GM12891 (cell line): ENCODE measurements at regions not wholly inside any gene's neighbourhood (a gene's known extent, or its start where the extent isn't known, plus 50 kb on each side); places are given as distances from the start of the nearest gene placed in this dataset.

Experiments
- DNase-seq: peaks from one replicate; pipeline ENCODE4 v3.0.0; 2011; ENCODE audit warnings: low spot score; ENCODE audit not compliant: insufficient read length
- FAIRE-seq: peaks from 2 replicates; lab custom pipeline; 2011; peaks lifted over from hg19 to GRCh38; lab: Jason Lieb, UNC
- PAX5 ChIP-seq: IDR thresholded peaks from 2 replicates; pipeline ENCODE4 v1.6.1; 2011; ENCODE audit warnings: low read length, moderate library complexity, mild to moderate bottlenecking; ENCODE audit not compliant: insufficient read depth, severe bottlenecking
- POLR2A ChIP-seq: IDR thresholded peaks from 2 replicates; pipeline ENCODE4 v1.6.1; 2011; ENCODE audit warnings: low read depth, low read length, control low read depth
- POLR2AphosphoS5 ChIP-seq: IDR thresholded peaks from 2 replicates; pipeline ENCODE4 v1.6.1; 2011; ENCODE audit warnings: low read depth, low read length, control low read depth
- POU2F2 ChIP-seq: IDR thresholded peaks from 2 replicates; pipeline ENCODE4 v1.6.1; 2011; ENCODE audit warnings: low read depth, mild to moderate bottlenecking, control low read depth, low read length, moderate library complexity
- SPI1 ChIP-seq: IDR thresholded peaks from 2 replicates; pipeline ENCODE4 v1.6.1; 2011; ENCODE audit warnings: low read depth, low read length, control low read depth
- TAF1 ChIP-seq: IDR thresholded peaks from 2 replicates; pipeline ENCODE4 v1.6.1; 2011; ENCODE audit warnings: low read depth, low read length, control low read depth

GRCh38 chr3:55177749-55178148, 249.9 kb upstream of the LRTM1 start:
- FAIRE-seq (no peak), DNase-seq (no peak)
- TF ChIP-seq TAF1 = no peak
- no peak for TF ChIP-seq POU2F2
- no peak for TF ChIP-seq POLR2AphosphoS5
- TF ChIP-seq SPI1 = no peak
- TF ChIP-seq POLR2A = no peak
- no peak for TF ChIP-seq PAX5

DNA sequence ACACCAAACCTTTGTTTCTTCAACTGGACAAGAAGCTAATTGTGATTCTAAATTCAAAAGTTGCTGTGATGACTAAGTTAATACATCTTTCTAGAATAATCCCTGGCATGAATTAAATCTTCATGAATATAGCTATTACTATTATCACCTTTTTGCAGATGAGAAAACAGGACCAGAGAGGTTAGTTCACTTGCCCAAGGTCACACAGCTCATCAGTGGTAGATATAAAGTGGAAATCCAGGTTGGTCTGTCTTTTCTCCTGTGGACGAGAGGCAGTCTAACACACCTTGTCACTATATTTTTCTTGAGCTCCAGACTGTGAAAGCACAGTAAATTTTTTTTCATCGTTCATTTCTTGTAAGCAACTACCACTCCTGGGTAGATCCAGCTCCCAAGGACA, 247.6 kb upstream of the LRTM1 start:
- TF ChIP-seq POLR2AphosphoS5 (no peak), TAF1 (no peak), PAX5 (no peak), SPI1 (no peak), POLR2A (no peak), POU2F2 (no peak)
- no peak for FAIRE-seq

DNA sequence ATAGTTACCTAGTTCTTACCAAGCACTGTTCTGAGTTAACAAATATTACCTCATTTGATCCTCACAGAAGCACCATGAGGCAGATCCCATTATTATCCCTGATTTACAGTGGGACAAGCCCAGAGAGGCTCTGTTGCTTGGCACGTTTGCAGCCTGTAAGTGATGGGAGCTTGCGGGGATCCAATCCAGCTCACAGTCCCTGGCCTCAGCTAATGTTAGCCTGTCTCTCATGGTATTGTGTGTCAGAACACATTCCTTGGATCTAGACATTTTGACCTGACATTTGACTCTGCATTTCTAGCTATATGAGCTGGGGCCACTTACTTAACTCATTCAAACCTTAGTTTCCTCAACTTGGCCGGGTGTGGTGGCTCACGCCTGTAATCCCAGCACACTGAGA, 246.9 kb upstream of the LRTM1 start:
- no peak for FAIRE-seq
- TF ChIP-seq POU2F2 = no peak
- TF ChIP-seq PAX5 = no peak
- no peak for TF ChIP-seq SPI1
- no peak for TF ChIP-seq POLR2AphosphoS5
- no peak for TF ChIP-seq TAF1
- no peak for DNase-seq

More for the DNA sequence above, 247.6 kb upstream of the LRTM1 start:
- DNase-seq = no peak

DNA sequence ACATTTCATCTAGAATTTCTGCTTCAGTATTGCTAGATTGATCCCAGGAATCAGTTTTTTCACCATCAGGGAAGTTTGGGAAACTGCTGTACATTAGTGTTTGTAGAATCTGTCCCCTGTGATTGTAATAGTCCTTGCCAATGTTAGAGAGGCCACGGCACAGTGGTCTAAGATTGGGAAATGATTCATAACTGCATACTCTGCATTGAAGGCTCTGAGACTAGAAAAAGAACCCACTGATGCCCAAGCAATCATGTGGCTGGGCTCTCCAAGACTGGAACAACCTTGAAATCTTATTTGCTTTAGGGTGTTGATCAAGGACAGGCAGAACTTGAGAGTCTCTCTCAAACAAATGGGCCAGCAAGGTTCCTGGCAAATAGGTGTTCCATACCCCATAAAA, 245.6 kb upstream of the LRTM1 start:
- TF ChIP-seq PAX5 = no peak
- no peak for TF ChIP-seq SPI1
- TF ChIP-seq POLR2A = no peak
- no peak for TF ChIP-seq POU2F2
- no peak for TF ChIP-seq TAF1
- TF ChIP-seq POLR2AphosphoS5 = no peak
- DNase-seq (no peak), FAIRE-seq (no peak)

- no peak for DNase-seq
- TF ChIP-seq SPI1 (no peak), POLR2A (no peak), TAF1 (no peak), PAX5 (no peak), POU2F2 (no peak)
- no peak for FAIRE-seq
Measured at GRCh38 chr3:55172913-55173312, 245.1 kb upstream of the LRTM1 start.

- no peak for TF ChIP-seq TAF1
- TF ChIP-seq POU2F2 = no peak
- TF ChIP-seq PAX5 = no peak
- no peak for TF ChIP-seq POLR2AphosphoS5
- no peak for TF ChIP-seq SPI1
- no peak for TF ChIP-seq POLR2A
- no peak for FAIRE-seq
- no peak for DNase-seq
Measured at GRCh38 chr3:55170444-55170843, 242.6 kb upstream of the LRTM1 start.

DNA sequence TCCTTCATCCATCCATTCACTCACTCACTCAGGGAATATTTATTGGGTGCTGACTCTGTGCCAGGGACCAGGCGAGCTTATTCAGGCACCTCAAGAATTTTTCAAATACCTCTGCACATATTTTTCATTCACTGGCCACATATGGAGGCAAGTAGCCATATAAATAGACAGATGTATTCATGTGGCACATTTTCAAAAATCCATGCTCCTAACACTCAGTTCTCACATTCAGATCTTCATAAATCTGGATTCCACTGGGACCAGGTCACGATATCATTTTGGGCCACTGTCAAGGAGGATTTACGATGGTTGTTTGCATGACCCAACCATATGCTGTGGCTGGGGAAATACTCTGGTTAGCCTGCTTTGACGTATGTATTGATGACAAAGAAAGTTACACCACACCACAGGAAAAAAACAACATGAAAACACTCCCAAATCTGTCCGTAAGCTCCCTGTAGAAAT, 241.8 kb upstream of the LRTM1 start:
- no peak for DNase-seq
- no peak for TF ChIP-seq TAF1
- no peak for TF ChIP-seq POU2F2
- no peak for TF ChIP-seq PAX5
- TF ChIP-seq POLR2AphosphoS5 = no peak
- TF ChIP-seq POLR2A = no peak
- TF ChIP-seq SPI1 = no peak
- FAIRE-seq = no peak

- DNase-seq (no peak), FAIRE-seq (no peak)
- TF ChIP-seq SPI1 (no peak), POU2F2 (no peak), PAX5 (no peak), POLR2A (no peak), TAF1 (no peak), POLR2AphosphoS5 (no peak)
Measured at GRCh38 chr3:55169161-55169560, 241.3 kb upstream of the LRTM1 start.

DNA sequence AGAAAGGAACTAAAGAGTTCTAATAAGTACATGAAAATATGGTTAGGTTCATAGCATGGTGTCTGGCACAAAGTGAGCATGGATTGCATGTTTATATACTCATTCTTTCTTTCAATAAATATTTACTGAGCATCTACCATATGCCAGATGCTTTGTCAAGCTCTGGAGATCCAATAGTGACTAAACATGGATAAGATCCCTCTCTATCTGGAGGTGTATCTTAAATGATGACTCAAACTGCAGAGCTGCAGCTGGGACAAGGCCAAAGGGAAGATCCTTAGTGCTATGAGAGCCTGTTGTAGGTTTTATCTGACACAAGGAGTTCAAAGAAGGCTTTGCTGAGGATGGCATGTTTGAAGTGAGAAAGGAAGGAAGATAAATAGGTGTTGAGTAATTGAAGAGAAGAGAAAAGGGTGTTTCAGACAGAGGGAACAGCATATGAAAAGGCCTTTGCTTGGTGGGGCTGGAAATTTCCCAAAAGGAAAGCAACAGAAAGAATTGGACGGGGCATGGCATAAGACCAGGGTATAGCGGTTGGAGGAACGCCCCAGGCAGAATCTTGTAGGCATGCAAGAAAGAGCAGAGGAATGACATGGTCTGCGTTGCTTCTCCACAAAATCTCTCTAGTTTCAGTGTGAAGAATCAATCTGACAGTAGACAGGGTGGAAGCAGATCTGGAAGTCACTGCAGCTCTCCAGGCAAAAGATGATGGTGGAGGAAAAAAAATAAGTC, 239.9 kb upstream of the LRTM1 start:
- no peak for TF ChIP-seq PAX5
- FAIRE-seq (no peak), DNase-seq (no peak)
